IPS DF 6.9 (cell line): ENCODE measurements at regions not wholly inside any gene's neighbourhood (a gene's known extent, or its start where the extent isn't known, plus 50 kb on each side); places are given as distances from the start of the nearest gene placed in this dataset.
"Not testable (repeated sequence)": the region's sequence is repeated elsewhere in the genome, so short reads cannot be mapped to it uniquely, and the experiment has no call there.

ENCODE experiments used
- DNase-seq: peaks from one replicate; pipeline ENCODE4 v3.0.0-alpha.2; 2013; ENCODE audit warnings: low read depth, low spot score
- H3K27ac ChIP-seq: one replicate; pipeline ENCODE4 v1.5.1; 2013; ENCODE audit warnings: low read length, control low read depth
- H3K27me3 ChIP-seq: 2 replicates; pipeline ENCODE4 v1.6.1; 2013; ENCODE audit warnings: mild to moderate bottlenecking, low read length; ENCODE audit not compliant: control insufficient read depth, insufficient read depth
- H3K36me3 ChIP-seq: 2 replicates; pipeline ENCODE4 v1.6.1; 2013; ENCODE audit warnings: low read length; ENCODE audit not compliant: control insufficient read depth, insufficient read depth
- H3K4me1 ChIP-seq: 2 replicates; pipeline ENCODE4 v1.6.1; 2013; ENCODE audit warnings: low read length; ENCODE audit not compliant: control insufficient read depth, insufficient read depth
- H3K4me3 ChIP-seq: 2 replicates; pipeline ENCODE4 v1.5.1; 2013; ENCODE audit warnings: mild to moderate bottlenecking, low read length
- H3K9me3 ChIP-seq: 2 replicates; pipeline ENCODE4 v1.6.1; 2013; ENCODE audit warnings: low read length, inconsistent platforms; ENCODE audit not compliant: control insufficient read depth, insufficient read depth
- WGBS: extraction: QIAGEN DNeasy Blood & Tissue Kit; methylation state at CpG from one replicate; pipeline ENCODE4 v1.1.7; 2013; ENCODE audit warnings: mixed read lengths, missing lambda C conversion rate; ENCODE audit not compliant: insufficient read length, insufficient coverage; 5-methylcytosine and 5-hydroxymethylcytosine counted together

DNA sequence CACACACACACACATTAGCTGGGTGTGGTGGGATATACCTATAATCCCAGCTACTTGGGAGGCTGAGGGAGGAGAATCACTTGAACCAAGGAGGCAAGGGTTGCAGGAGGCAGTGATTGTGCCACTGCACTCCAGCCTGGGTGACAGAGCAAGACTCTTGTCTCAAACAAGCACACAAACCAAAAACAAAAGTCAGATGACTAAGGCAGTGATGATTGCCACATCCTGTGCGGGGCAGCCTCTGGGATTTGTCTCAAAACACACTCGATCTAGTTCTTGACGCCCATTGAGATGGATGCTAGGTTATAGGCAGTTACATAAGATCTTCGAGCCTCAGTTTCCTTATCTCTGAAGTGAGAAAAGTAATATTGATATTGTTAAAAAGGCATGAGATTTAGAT, 57.8 kb upstream of the NBPF8 start:
- not testable (repeated sequence) for DNase-seq, H3K9me3 ChIP-seq, H3K4me3 ChIP-seq, H3K4me1 ChIP-seq, H3K27ac ChIP-seq, H3K27me3 ChIP-seq, H3K36me3 ChIP-seq
- no CpG with 5 or more reads among the region's 4 CpGs for WGBS

DNA sequence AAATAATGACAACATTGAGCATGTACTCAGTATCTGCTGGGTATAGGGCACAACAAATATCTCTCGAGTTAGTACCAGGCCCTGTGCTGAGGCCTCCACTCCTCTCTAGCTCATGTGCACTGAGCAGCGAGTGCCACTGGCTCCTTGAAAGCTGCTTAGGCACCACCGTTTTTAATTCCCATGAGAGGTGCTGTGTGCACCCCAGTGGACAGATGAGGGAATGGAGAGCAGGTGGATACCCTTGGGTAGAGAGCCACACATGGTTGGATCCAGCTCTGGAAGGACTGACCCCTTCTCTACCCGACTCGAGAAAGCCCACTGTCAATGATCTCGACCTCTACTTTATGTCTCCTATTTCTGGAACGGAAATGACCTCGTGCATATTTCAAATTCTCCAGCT, 58.7 kb upstream of the NBPF8 start:
- DNase-seq = peak; percentile 1
- not testable (repeated sequence) for H3K27ac ChIP-seq, H3K4me1 ChIP-seq, H3K9me3 ChIP-seq, H3K27me3 ChIP-seq, H3K36me3 ChIP-seq, H3K4me3 ChIP-seq
- no CpG with 5 or more reads among the region's 8 CpGs for WGBS

DNA sequence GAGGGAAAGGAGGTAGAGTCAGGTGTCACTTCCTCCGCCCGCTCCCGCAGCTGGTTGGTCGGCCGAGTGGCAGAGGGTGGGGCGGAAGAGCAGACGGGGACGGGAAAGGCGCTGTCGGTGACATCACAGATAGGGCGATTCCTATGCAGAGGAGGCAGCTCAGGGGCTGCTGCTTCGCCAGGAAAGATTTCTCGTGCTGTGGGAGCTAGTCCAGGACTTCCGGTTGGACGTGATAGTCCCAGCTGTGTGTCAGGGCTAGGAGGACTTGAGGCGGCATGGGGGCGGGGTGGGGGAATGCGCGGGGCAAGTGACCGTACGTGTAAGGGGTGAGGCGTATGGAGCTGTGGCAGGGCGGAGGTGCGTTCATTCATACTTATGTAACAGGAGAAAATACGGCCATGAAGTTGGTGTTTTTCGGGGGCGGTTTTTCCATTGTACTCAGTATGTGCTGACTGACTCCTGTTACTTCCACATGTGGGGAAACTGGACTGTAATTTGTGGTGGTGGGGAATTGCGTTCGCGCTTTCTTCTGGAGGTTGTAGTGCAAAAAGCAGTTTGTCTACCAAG, 60.1 kb upstream of the NBPF8 start:
- not testable (repeated sequence) for H3K36me3 ChIP-seq, H3K9me3 ChIP-seq, H3K27me3 ChIP-seq, H3K4me1 ChIP-seq, H3K27ac ChIP-seq
- peak overlapping the region; percentile 30; the same call in 1 of the 2 replicates for H3K4me3 ChIP-seq
- DNase-seq = peak; percentile 1
- no CpG with 5 or more reads among the region's 30 CpGs for whole genome bisulfite sequencing

DNA sequence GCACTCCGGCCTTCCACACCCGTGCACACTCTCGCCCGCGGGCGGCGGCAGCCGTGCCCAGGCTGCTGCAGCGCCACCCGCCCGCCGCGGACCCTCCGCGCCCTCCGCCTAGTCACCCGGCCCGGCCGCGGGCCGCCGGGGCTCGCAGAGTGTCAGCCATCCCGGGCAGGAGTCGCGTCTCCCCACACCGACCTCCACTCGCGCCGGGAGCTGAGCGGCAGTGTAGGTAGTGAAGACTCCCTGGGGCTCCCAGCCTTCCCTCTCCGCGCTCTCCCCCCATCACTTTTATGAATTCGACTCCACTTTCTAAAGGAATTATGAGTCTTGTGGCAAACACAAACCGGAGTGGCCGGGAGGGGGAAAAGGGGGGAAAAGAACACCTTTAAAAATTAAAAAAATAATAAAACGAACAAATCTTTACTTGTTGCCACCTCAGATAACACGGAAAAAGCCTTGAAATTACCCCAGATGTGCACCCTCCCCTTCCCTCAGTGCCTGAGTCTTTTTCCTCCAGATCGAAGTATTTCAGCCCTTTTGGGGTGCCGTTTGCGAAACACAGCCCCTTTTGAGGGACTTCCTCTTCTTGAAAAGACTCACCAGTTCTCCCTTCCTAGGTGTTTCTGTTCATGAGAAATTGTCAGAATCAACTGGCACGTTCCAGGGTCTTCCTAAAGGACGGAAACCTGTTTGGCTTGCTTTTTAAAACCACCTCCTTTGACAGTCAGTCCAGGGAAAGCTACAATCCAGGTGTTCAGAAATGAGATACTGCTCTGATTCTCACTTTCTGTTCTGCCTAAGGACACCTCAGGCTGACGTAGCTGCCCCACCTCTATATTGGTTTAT, 72.4 kb upstream of the NBPF8 start:
- H3K4me1 ChIP-seq, DNase-seq, H3K9me3 ChIP-seq, H3K4me3 ChIP-seq, H3K27ac ChIP-seq, H3K36me3 ChIP-seq, H3K27me3 ChIP-seq: not testable (repeated sequence)
- no CpG with 5 or more reads among the region's 44 CpGs for WGBS

- WGBS = no CpG with 5 or more reads among the region's 24 CpGs
These were observed 73.1 kb upstream of the NBPF8 start for GRCh38 chr1:120341756-120342155.

DNA sequence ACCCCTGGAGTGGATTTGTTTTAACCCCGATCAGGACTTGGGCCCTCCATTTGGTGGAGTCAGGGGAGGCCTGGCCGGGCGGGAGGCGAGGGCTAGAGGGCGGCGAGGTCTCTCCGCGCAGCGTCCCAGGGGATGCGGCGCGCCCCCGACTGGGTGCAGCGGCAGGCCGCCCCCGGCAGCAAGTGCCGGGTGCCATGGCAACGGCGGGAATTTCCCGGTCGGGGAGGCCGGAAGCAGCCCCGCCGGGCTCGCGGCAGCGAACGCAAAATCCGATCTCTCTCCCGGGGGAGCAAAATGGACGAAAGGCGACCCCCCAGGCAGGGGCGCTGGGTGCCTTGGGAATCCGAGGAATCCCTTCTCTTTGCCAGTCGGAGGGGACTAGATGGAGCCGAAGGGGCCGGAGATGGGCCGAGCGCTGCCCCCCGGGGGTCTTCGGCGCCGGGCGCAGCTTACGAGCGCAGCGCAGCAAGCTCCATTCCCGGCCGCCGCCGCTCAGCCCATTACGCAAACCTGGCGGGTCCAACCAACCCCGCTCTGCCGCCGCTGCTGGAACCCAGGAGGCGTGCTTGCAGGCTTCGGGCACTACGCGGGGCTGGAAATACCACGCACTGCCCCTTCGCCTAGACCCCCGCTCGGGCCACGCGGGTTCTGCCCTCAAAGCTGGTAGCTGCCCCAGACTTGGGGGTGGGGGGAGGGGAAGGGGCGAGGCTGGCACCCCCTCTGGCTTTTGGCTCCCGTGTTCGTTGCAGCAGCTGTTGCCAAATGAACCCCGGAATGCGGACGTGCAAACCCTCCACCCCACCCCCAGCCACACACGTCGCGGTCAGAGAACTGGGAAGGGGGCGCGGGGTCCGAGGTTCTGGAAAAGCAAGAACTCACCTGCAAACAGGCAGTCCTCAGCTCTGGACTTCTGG, 73.7 kb upstream of the NBPF8 start:
- not testable (repeated sequence) for H3K27ac ChIP-seq, H3K9me3 ChIP-seq, H3K4me1 ChIP-seq, DNase-seq, H3K36me3 ChIP-seq, H3K27me3 ChIP-seq
- H3K4me3 ChIP-seq = peak overlapping the region; percentile 43; the same call in 1 of the 2 replicates
- WGBS = no CpG with 5 or more reads among the region's 78 CpGs

More at GRCh38 chr1:120341756-120342155, 73.1 kb upstream of the NBPF8 start:
- H3K9me3 ChIP-seq, H3K36me3 ChIP-seq, H3K4me1 ChIP-seq, H3K27me3 ChIP-seq, H3K27ac ChIP-seq: not testable (repeated sequence)
- peak overlapping the region; percentile 43; the same call in 1 of the 2 replicates for H3K4me3 ChIP-seq
- peak; percentile 1 for DNase-seq

DNA sequence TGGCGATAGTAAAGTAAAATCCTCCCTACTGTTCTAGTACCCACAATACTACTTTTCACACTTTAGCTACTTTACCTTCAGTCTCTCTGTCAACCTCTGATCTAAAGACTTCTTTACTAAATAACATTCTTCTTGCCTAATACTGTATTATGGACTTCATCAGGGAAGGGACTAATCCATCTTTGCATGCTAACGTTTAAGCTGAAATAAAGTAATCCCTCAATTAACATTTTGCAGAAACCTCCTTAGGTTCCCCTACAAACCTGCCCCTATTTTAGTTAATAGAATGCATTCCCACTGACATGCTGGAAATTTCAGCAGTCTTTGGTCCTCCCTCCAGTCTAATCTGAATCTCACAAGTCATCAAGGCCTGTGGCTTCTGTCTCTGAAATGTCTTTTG, 99.1 kb upstream of the NBPF8 start:
- no CpG with 5 or more reads among the region's 2 CpGs for WGBS
- not testable (repeated sequence) for H3K27ac ChIP-seq, H3K9me3 ChIP-seq, H3K4me3 ChIP-seq, H3K4me1 ChIP-seq, DNase-seq, H3K36me3 ChIP-seq, H3K27me3 ChIP-seq

- not testable (repeated sequence) for H3K4me1 ChIP-seq, DNase-seq, H3K9me3 ChIP-seq, H3K4me3 ChIP-seq, H3K36me3 ChIP-seq, H3K27me3 ChIP-seq, H3K27ac ChIP-seq
- no CpG with 5 or more reads among the region's 2 CpGs for WGBS
These were observed 102.9 kb upstream of the NBPF8 start for GRCh38 chr1:120311930-120312329.

DNA sequence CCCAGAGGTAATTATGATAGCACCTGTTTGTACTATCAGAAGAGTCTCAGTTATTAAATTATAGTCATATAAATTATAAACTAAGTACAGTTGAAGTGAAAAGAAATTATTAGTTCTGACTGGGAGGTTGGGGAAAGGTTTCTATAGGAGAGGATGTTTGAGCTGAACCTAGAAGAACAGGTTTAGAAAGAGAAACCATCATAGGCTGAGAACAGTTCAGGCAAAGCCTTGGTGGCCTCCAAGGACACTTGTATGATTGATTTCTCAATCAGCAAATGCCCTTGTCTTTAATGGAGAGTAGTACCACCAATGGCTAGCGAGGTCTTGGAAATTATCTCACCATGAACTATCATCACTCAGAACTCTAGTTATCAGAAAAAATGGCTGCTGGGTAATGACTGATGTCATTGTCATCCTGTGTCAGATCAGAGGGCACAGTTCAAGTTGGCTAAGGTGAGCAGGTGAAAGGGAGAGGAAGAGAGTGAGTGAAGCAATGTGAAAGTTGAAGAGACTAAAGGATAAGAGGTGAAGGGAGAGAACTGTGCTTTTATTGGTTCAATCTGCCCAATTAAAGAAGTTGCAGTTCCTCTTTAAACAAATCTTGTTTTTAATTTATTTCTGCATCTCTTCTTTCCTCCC, 105.8 kb upstream of the NBPF8 start:
- not testable (repeated sequence) for H3K9me3 ChIP-seq, H3K36me3 ChIP-seq, H3K27ac ChIP-seq, H3K4me3 ChIP-seq, H3K4me1 ChIP-seq, H3K27me3 ChIP-seq, DNase-seq
- no CpG with 5 or more reads among the region's 1 CpG for WGBS

DNA sequence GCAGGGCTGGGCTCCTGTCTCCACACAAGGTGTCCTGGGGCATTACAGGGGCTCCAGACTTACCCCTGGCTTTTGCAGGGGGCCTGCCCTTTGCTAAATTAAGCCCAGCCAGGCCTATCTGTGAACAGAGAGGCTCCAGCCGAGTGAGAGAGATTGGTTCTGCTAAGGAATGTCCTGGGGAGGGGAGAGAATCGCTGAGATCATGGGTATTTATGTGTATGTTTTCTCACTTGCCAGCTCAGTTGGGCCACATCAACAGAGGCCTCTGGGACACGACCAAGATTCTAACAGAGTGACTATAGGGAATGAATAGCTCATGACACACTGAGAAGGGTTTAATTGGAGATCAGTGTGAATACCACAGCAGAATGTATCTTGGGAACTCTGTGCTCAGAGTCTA, 109.8 kb upstream of the NBPF8 start:
- no CpG with 5 or more reads among the region's 3 CpGs for WGBS

More for the DNA sequence above, 109.8 kb upstream of the NBPF8 start:
- not testable (repeated sequence) for H3K27ac ChIP-seq, H3K4me3 ChIP-seq, H3K27me3 ChIP-seq, H3K36me3 ChIP-seq, H3K4me1 ChIP-seq, DNase-seq, H3K9me3 ChIP-seq
